ENCODE measurements at regions not wholly inside any gene's neighbourhood (a gene's known extent, or its start where the extent isn't known, plus 50 kb on each side); places are given as distances from the start of the nearest gene placed in this dataset.
"Not testable (repeated sequence)": the region's sequence is repeated elsewhere in the genome, so short reads cannot be mapped to it uniquely, and the experiment has no call there.

- no peaks in the 10 kb centered on the region for H3K36me3 ChIP-seq (ENCODE audit: control insufficient read depth in 2 of 2, insufficient read depth in 2 of 2, low read length in 1 of 2)
- H3K4me3 ChIP-seq (ENCODE audit: low read depth in 1 of 2, low read length in 2 of 2), result no peak overlapping the region
- H3K27me3 ChIP-seq (ENCODE audit: control insufficient read depth in 1 of 2, insufficient read depth in 2 of 2, low read length in 2 of 2), result no peaks in the 10 kb centered on the region
- 74 to 79% methylated on average over 3 of the region's 3 CpGs for WGBS, 2 donors
- H3K9me3 ChIP-seq (ENCODE audit: control insufficient read depth in 2 of 2, insufficient read depth in 1 of 2, low read depth in 1 of 2, low read length in 1 of 2), result no peaks in the 10 kb centered on the region
- H3K4me1 ChIP-seq (ENCODE audit: control insufficient read depth in 2 of 2, insufficient read depth in 2 of 2, low read length in 1 of 2), result no peaks in the 10 kb centered on the region
- H3K27ac ChIP-seq (ENCODE audit: low read depth in 2 of 2, low read length in 1 of 2), result no peak overlapping the region
Measured at GRCh38 chr2:59777120-59777519, 776.3 kb downstream of the BCL11A start.

DNA sequence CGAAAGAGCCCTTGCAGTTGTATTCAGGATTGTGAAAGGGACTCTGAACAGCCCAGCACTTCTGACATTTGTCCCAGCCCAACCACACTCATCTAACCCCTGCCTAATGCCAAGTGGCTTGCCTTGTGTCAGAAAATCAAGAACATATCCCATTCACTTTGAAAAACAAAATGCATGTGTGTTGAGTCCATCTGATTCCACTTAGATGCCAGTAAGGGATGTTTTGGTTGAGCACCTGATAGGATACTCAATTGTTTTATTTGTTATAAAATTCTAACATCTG, 776.8 kb downstream of the BCL11A start:
- no peaks in the 10 kb centered on the region for H3K9me3 ChIP-seq (ENCODE audit: control insufficient read depth in 2 of 2, insufficient read depth in 1 of 2, low read depth in 1 of 2, low read length in 1 of 2)
- H3K27me3 ChIP-seq (ENCODE audit: control insufficient read depth in 1 of 2, insufficient read depth in 2 of 2, low read length in 2 of 2), result no peaks in the 10 kb centered on the region
- no peak overlapping the region for H3K27ac ChIP-seq (ENCODE audit: low read depth in 2 of 2, low read length in 1 of 2)
- H3K36me3 ChIP-seq (ENCODE audit: control insufficient read depth in 2 of 2, insufficient read depth in 2 of 2, low read length in 1 of 2), result no peaks in the 10 kb centered on the region
- no peak overlapping the region for H3K4me3 ChIP-seq (ENCODE audit: low read depth in 1 of 2, low read length in 2 of 2)
- H3K4me1 ChIP-seq (ENCODE audit: control insufficient read depth in 2 of 2, insufficient read depth in 2 of 2, low read length in 1 of 2), result no peaks in the 10 kb centered on the region
- WGBS, 2 donors, result 92 to 100% methylated on average over 1 of the region's 1 CpG

GRCh38 chr2:59774821-59775433, 778.5 kb downstream of the BCL11A start:
- no peak overlapping the region for H3K4me3 ChIP-seq (ENCODE audit: low read depth in 1 of 2, low read length in 2 of 2)
- WGBS, 2 donors, result 58 to 68% methylated on average over 2 of the region's 2 CpGs
- no peaks in the 10 kb centered on the region for H3K27me3 ChIP-seq (ENCODE audit: control insufficient read depth in 1 of 2, insufficient read depth in 2 of 2, low read length in 2 of 2)
- H3K27ac ChIP-seq (ENCODE audit: low read depth in 2 of 2, low read length in 1 of 2), result no peak overlapping the region
- no peaks in the 10 kb centered on the region for H3K9me3 ChIP-seq (ENCODE audit: control insufficient read depth in 2 of 2, insufficient read depth in 1 of 2, low read depth in 1 of 2, low read length in 1 of 2)
- H3K36me3 ChIP-seq (ENCODE audit: control insufficient read depth in 2 of 2, insufficient read depth in 2 of 2, low read length in 1 of 2), result no peaks in the 10 kb centered on the region
- H3K4me1 ChIP-seq (ENCODE audit: control insufficient read depth in 2 of 2, insufficient read depth in 2 of 2, low read length in 1 of 2), result no peaks in the 10 kb centered on the region

- WGBS, 2 donors, result 77 to 84% methylated on average over 2 of the region's 2 CpGs
- H3K4me1 ChIP-seq (ENCODE audit: control insufficient read depth in 2 of 2, insufficient read depth in 2 of 2, low read length in 1 of 2), result no peaks in the 10 kb centered on the region
- H3K4me3 ChIP-seq (ENCODE audit: low read depth in 1 of 2, low read length in 2 of 2), result no peak overlapping the region
- no peaks in the 10 kb centered on the region for H3K36me3 ChIP-seq (ENCODE audit: control insufficient read depth in 2 of 2, insufficient read depth in 2 of 2, low read length in 1 of 2)
- H3K27ac ChIP-seq (ENCODE audit: low read depth in 2 of 2, low read length in 1 of 2), result no peak overlapping the region
- no peaks in the 10 kb centered on the region for H3K9me3 ChIP-seq (ENCODE audit: control insufficient read depth in 2 of 2, insufficient read depth in 1 of 2, low read depth in 1 of 2, low read length in 1 of 2)
- H3K27me3 ChIP-seq (ENCODE audit: control insufficient read depth in 1 of 2, insufficient read depth in 2 of 2, low read length in 2 of 2), result no peaks in the 10 kb centered on the region
Measured at GRCh38 chr2:59770651-59771050, 782.8 kb downstream of the BCL11A start.

DNA sequence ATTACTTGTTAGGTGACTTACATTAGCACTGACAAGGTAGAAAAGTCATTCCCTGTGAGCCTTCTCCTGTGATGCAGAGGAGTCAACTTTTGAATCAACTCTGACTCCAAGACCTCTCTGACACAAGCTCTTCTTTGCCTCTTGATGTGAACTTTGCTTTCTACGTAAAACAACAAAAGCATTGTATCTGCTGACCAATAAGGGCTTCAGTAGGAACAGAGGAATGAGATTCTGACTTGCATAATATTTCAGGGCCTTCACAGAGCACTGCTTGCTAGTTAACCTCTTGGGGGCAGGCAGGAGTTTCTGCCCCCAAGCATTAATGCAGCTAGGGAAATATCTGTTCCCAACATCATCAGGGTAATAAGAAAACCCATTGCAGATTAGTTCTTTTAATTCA, 791.5 kb downstream of the BCL11A start:
- Histone ChIP-seq H3K27ac (ENCODE audit: low read depth in 2 of 2, low read length in 1 of 2) (no peak overlapping the region), H3K9me3 (ENCODE audit: control insufficient read depth in 2 of 2, insufficient read depth in 1 of 2, low read depth in 1 of 2, low read length in 1 of 2) (no peaks in the 10 kb centered on the region), H3K4me1 (ENCODE audit: control insufficient read depth in 2 of 2, insufficient read depth in 2 of 2, low read length in 1 of 2) (no peaks in the 10 kb centered on the region), H3K4me3 (ENCODE audit: low read depth in 1 of 2, low read length in 2 of 2) (no peak overlapping the region), H3K36me3 (ENCODE audit: control insufficient read depth in 2 of 2, insufficient read depth in 2 of 2, low read length in 1 of 2) (no peaks in the 10 kb centered on the region), H3K27me3 (ENCODE audit: control insufficient read depth in 1 of 2, insufficient read depth in 2 of 2, low read length in 2 of 2) (no peaks in the 10 kb centered on the region)
- 89 to 93% methylated on average over 1 of the region's 1 CpG for WGBS, 2 donors

GRCh38 chr2:59756150-59756549, 797.3 kb downstream of the BCL11A start:
- Histone ChIP-seq H3K27me3 (ENCODE audit: control insufficient read depth in 1 of 2, insufficient read depth in 2 of 2, low read length in 2 of 2) (no peaks in the 10 kb centered on the region), H3K4me3 (ENCODE audit: low read depth in 1 of 2, low read length in 2 of 2) (no peak overlapping the region), H3K4me1 (ENCODE audit: control insufficient read depth in 2 of 2, insufficient read depth in 2 of 2, low read length in 1 of 2) (no peaks in the 10 kb centered on the region), H3K27ac (ENCODE audit: low read depth in 2 of 2, low read length in 1 of 2) (no peak overlapping the region), H3K9me3 (ENCODE audit: control insufficient read depth in 2 of 2, insufficient read depth in 1 of 2, low read depth in 1 of 2, low read length in 1 of 2) (no peaks in the 10 kb centered on the region), H3K36me3 (ENCODE audit: control insufficient read depth in 2 of 2, insufficient read depth in 2 of 2, low read length in 1 of 2) (no peaks in the 10 kb centered on the region)
- 94 to 96% methylated on average over 5 of the region's 5 CpGs for WGBS, 2 donors

- no peak overlapping the region for H3K27ac ChIP-seq (ENCODE audit: low read depth in 2 of 2, low read length in 1 of 2)
- no peaks in the 10 kb centered on the region for H3K4me1 ChIP-seq (ENCODE audit: control insufficient read depth in 2 of 2, insufficient read depth in 2 of 2, low read length in 1 of 2)
- H3K9me3 ChIP-seq (ENCODE audit: control insufficient read depth in 2 of 2, insufficient read depth in 1 of 2, low read depth in 1 of 2, low read length in 1 of 2), result no peaks in the 10 kb centered on the region
- no peak overlapping the region for H3K4me3 ChIP-seq (ENCODE audit: low read depth in 1 of 2, low read length in 2 of 2)
- 53 to 69% methylated on average over 9 of the region's 9 CpGs for WGBS, 2 donors
- H3K36me3 ChIP-seq (ENCODE audit: control insufficient read depth in 2 of 2, insufficient read depth in 2 of 2, low read length in 1 of 2), result no peaks in the 10 kb centered on the region
- H3K27me3 ChIP-seq (ENCODE audit: control insufficient read depth in 1 of 2, insufficient read depth in 2 of 2, low read length in 2 of 2), result no peaks in the 10 kb centered on the region
Measured at GRCh38 chr2:59754011-59754735, 799.3 kb downstream of the BCL11A start.

DNA sequence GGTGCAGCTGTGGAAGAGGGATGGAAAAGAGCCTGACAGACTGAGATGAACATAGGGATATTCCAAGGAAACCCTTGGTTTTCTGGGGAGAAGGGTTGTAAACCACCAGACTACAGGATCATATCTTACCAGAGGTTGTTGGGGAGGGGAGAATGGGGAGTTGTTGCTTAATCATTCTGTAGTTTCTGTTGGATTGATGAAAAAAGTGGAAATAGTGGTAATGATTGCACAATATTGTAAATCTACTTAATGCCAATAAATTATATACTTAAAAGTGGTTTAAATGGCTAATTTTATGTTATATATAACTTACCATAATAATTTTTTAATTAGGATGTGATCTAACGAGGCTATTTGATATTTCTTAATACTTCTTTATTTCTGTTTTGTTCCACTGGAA, 800.9 kb downstream of the BCL11A start:
- no peaks in the 10 kb centered on the region for H3K27me3 ChIP-seq (ENCODE audit: control insufficient read depth in 1 of 2, insufficient read depth in 2 of 2, low read length in 2 of 2)
- no peak overlapping the region for H3K4me3 ChIP-seq (ENCODE audit: low read depth in 1 of 2, low read length in 2 of 2)
- no peaks in the 10 kb centered on the region for H3K9me3 ChIP-seq (ENCODE audit: control insufficient read depth in 2 of 2, insufficient read depth in 1 of 2, low read depth in 1 of 2, low read length in 1 of 2)
- H3K4me1 ChIP-seq (ENCODE audit: control insufficient read depth in 2 of 2, insufficient read depth in 2 of 2, low read length in 1 of 2), result no peaks in the 10 kb centered on the region
- H3K36me3 ChIP-seq (ENCODE audit: control insufficient read depth in 2 of 2, insufficient read depth in 2 of 2, low read length in 1 of 2), result no peaks in the 10 kb centered on the region
- H3K27ac ChIP-seq (ENCODE audit: low read depth in 2 of 2, low read length in 1 of 2), result no peak overlapping the region
- WGBS, 2 donors, result 73 to 75% methylated on average over 1 of the region's 1 CpG

DNA sequence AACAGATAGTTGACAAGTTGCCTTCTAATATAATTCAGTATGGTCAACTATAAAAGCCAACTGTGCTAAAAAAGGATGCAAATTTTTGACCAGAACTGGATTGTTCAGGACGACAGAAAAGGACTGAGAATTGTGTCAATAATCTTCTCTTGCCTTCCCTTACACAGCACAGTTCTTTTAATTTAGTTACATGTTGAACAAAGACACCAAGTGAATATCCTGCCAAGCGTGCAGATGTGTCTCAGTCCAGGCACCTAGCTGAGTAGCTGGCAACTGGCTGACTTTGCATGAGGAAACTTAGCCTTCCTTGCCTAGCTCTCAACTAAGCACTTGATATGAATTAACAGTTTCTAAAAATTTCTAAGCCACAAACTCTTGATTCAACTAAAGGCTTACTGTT, 801.4 kb downstream of the BCL11A start:
- Histone ChIP-seq H3K27ac (ENCODE audit: low read depth in 2 of 2, low read length in 1 of 2) (no peak overlapping the region), H3K9me3 (ENCODE audit: control insufficient read depth in 2 of 2, insufficient read depth in 1 of 2, low read depth in 1 of 2, low read length in 1 of 2) (no peaks in the 10 kb centered on the region), H3K36me3 (ENCODE audit: control insufficient read depth in 2 of 2, insufficient read depth in 2 of 2, low read length in 1 of 2) (no peaks in the 10 kb centered on the region), H3K4me1 (ENCODE audit: control insufficient read depth in 2 of 2, insufficient read depth in 2 of 2, low read length in 1 of 2) (no peaks in the 10 kb centered on the region), H3K4me3 (ENCODE audit: low read depth in 1 of 2, low read length in 2 of 2) (no peak overlapping the region), H3K27me3 (ENCODE audit: control insufficient read depth in 1 of 2, insufficient read depth in 2 of 2, low read length in 2 of 2) (no peaks in the 10 kb centered on the region)
- 72 to 76% methylated on average over 2 of the region's 2 CpGs for WGBS, 2 donors

DNA sequence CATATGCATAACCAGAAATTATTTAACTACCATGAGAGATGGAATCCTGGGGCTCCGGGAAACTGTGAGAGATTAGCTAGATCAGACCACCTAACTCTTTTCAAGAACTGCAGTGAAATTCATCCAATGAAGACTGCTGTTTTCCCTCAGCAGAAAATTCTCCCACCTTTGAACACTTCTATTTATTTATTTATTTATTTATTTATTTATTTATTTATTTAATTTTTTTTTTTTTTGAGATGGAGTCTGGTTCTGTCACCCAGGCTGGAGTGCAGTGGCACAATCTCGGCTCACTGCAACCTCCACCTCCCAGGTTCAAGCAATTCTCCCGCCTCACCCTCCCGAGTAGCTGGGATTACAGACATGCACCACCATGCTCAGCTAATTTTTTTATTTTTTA, 802.2 kb downstream of the BCL11A start:
- not testable (repeated sequence) for H3K4me3 ChIP-seq (ENCODE audit: low read depth in 1 of 2, low read length in 2 of 2); H3K4me1 ChIP-seq (ENCODE audit: control insufficient read depth in 2 of 2, insufficient read depth in 2 of 2, low read length in 1 of 2); H3K36me3 ChIP-seq (ENCODE audit: control insufficient read depth in 2 of 2, insufficient read depth in 2 of 2, low read length in 1 of 2); H3K9me3 ChIP-seq (ENCODE audit: control insufficient read depth in 2 of 2, insufficient read depth in 1 of 2, low read depth in 1 of 2, low read length in 1 of 2); H3K27ac ChIP-seq (ENCODE audit: low read depth in 2 of 2, low read length in 1 of 2); H3K27me3 ChIP-seq (ENCODE audit: control insufficient read depth in 1 of 2, insufficient read depth in 2 of 2, low read length in 2 of 2)
- 95 to 99% methylated on average over 4 of the region's 4 CpGs for WGBS, 2 donors
